ENCODE measurements at regions not wholly inside any gene's neighbourhood (a gene's known extent, or its start where the extent isn't known, plus 50 kb on each side); places are given as distances from the start of the nearest gene placed in this dataset.

- no peaks in the 10 kb centered on the region for H3K4me1 ChIP-seq
- DNase-seq = no peak
- no peak overlapping the region for H3K4me3 ChIP-seq
- no peaks in the 10 kb centered on the region for H3K36me3 ChIP-seq
- WGBS, 2 donors = 20 to 25% methylated on average over 2 of the region's 2 CpGs
- intact Hi-C loops (cut with DNase I) = no loop called here
- no peak overlapping the region for H3K27ac ChIP-seq
- no peaks in the 10 kb centered on the region for H3K9me3 ChIP-seq
- no peaks in the 10 kb centered on the region for H3K27me3 ChIP-seq
- TF ChIP-seq POLR2A (IDR thresholded peaks at IDR 0.05) (no peak), CTCF (IDR thresholded peaks at IDR 0.05) (no peak)
Observed at GRCh38 chr4:176897226-176897625, 104.5 kb upstream of the VEGFC start.

- no peaks in the 10 kb centered on the region for H3K27me3 ChIP-seq
- no peak overlapping the region for H3K4me3 ChIP-seq
- 79 to 93% methylated on average over 2 of the region's 2 CpGs for WGBS, 2 donors
- no peak for DNase-seq
- intact Hi-C loops (cut with DNase I) = no loop called here
- H3K27ac ChIP-seq = no peak overlapping the region
- TF ChIP-seq POLR2A (IDR thresholded peaks at IDR 0.05) (no peak), CTCF (IDR thresholded peaks at IDR 0.05) (no peak)
- no peaks in the 10 kb centered on the region for H3K4me1 ChIP-seq
- H3K9me3 ChIP-seq = no peaks in the 10 kb centered on the region
- no peaks in the 10 kb centered on the region for H3K36me3 ChIP-seq
Observed at GRCh38 chr4:176898791-176899190, 106.1 kb upstream of the VEGFC start.

- no peaks in the 10 kb centered on the region for H3K9me3 ChIP-seq
- no peaks in the 10 kb centered on the region for H3K27me3 ChIP-seq
- no peak overlapping the region for H3K4me3 ChIP-seq
- H3K27ac ChIP-seq = no peak overlapping the region
- intact Hi-C loops (cut with DNase I) = no loop called here
- no peaks in the 10 kb centered on the region for H3K36me3 ChIP-seq
- DNase-seq = no peak
- TF ChIP-seq POLR2A (IDR thresholded peaks at IDR 0.05) (no peak), CTCF (IDR thresholded peaks at IDR 0.05) (no peak)
- 51 to 52% methylated on average over 5 of the region's 5 CpGs for WGBS, 2 donors
- H3K4me1 ChIP-seq = no peaks in the 10 kb centered on the region
Observed at GRCh38 chr4:176902710-176903323, 110.1 kb upstream of the VEGFC start.

GRCh38 chr4:176906709-176907108 lies 114.0 kb upstream of the VEGFC start:
- intact Hi-C loops (cut with DNase I) = no loop called here
- Histone ChIP-seq H3K4me3 (no peak overlapping the region), H3K27ac (no peak overlapping the region), H3K9me3 (no peaks in the 10 kb centered on the region), H3K27me3 (no peaks in the 10 kb centered on the region), H3K4me1 (no peaks in the 10 kb centered on the region), H3K36me3 (no peaks in the 10 kb centered on the region)
- 62 to 64% methylated on average over 7 of the region's 7 CpGs for WGBS, 2 donors
- TF ChIP-seq CTCF (IDR thresholded peaks at IDR 0.05) (no peak), POLR2A (IDR thresholded peaks at IDR 0.05) (no peak)
- no peak for DNase-seq

GRCh38 chr4:176910646-176911045 lies 117.9 kb upstream of the VEGFC start:
- Histone ChIP-seq H3K27ac (no peak overlapping the region), H3K4me3 (no peak overlapping the region), H3K9me3 (peaks cover 0 to 8% (median under 1%) of the 10 kb centered on the region in 3 donors), H3K36me3 (no peaks in the 10 kb centered on the region), H3K27me3 (no peaks in the 10 kb centered on the region), H3K4me1 (no peaks in the 10 kb centered on the region)
- TF ChIP-seq CTCF (IDR thresholded peaks at IDR 0.05) (no peak), POLR2A (IDR thresholded peaks at IDR 0.05) (no peak)
- WGBS, 2 donors = 83 to 93% methylated on average over 1 to 2 of the region's 2 CpGs
- intact Hi-C loops (cut with DNase I) = no loop called here
- no peak for DNase-seq
